GM12873 (cell line): ENCODE measurements at regions not wholly inside any gene's neighbourhood (a gene's known extent, or its start where the extent isn't known, plus 50 kb on each side); places are given as distances from the start of the nearest gene placed in this dataset.

Experiments
- TF ChIP-seq, protein P1 (sequence below): IDR thresholded peaks from 2 replicates; pipeline ENCODE4 v1.5.1; 2012; ENCODE audit warnings: low read depth, mild to moderate bottlenecking, moderate library complexity, low read length, control low read depth; ENCODE audit not compliant: insufficient read depth; ENCODE audit errors: missing control alignments

DNA sequence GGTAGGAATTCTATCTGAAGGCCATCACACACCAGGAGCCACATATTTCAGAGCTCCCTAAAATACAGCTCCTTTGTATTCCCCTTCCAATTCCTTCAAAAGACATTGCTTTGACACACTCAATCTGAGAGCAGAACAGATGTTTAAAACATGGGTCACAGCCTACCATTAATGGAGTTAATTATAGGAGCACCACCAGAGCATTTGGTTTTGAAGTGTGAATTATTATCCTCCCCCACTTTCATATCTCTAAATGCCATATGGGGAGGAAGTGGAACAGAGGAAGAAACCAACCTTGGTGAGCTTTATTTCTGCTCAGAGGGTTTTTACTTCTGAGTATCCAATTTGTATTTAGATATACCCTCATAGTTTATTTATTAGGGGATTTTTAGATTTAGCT is 50.7 kb upstream of the TNFRSF21 start:
- TF ChIP-seq, protein P1, sequence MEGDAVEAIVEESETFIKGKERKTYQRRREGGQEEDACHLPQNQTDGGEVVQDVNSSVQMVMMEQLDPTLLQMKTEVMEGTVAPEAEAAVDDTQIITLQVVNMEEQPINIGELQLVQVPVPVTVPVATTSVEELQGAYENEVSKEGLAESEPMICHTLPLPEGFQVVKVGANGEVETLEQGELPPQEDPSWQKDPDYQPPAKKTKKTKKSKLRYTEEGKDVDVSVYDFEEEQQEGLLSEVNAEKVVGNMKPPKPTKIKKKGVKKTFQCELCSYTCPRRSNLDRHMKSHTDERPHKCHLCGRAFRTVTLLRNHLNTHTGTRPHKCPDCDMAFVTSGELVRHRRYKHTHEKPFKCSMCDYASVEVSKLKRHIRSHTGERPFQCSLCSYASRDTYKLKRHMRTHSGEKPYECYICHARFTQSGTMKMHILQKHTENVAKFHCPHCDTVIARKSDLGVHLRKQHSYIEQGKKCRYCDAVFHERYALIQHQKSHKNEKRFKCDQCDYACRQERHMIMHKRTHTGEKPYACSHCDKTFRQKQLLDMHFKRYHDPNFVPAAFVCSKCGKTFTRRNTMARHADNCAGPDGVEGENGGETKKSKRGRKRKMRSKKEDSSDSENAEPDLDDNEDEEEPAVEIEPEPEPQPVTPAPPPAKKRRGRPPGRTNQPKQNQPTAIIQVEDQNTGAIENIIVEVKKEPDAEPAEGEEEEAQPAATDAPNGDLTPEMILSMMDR = no peak

DNA sequence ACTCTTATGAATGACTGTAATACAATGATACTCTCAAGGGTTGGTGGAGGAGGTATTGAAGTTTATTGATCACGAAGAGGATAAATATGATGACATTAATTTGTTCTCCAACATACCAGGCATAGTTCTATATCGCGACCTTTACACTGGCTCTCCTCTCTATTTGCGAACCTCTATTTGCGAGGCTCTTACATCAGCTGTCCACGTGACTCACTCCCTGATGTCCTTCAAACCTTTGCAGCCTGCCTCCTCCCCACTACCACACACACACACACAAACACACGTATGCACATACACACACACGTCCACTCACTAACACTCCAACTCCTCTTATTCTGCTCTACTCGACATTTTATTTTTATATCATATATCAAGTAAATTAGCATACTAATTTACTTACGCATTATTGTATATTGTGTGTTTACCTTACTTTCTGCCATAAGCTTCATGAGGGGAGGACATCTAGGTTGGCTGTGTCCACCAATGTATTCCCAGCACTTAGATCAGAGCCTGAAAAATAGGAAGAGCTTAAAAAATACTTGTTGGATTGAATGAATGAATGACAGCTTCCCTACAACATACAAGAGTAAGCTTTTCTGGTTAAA is 53.3 kb upstream of the TNFRSF21 start:
- TF ChIP-seq, protein P1 = no peak

DNA sequence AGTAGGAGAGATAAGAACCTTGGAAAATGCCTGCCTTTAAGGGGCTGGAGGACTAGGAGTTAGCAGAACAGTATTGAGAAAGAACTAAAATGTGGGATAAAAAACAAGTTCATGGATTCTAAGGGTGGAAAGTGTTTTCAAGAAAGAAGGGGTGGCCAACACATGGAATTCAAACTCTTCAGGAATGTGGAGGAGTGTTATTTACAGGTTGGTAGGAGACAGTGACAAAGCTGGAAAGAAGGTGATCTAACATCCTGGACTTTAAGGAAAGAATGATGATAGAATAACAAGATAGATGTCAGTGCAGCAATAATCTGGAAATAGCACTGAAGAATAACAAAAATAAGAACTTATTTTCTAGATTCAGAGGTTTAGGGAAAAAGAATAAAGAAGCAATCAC is 54.0 kb upstream of the TNFRSF21 start:
- TF ChIP-seq, protein P1 = no peak

DNA sequence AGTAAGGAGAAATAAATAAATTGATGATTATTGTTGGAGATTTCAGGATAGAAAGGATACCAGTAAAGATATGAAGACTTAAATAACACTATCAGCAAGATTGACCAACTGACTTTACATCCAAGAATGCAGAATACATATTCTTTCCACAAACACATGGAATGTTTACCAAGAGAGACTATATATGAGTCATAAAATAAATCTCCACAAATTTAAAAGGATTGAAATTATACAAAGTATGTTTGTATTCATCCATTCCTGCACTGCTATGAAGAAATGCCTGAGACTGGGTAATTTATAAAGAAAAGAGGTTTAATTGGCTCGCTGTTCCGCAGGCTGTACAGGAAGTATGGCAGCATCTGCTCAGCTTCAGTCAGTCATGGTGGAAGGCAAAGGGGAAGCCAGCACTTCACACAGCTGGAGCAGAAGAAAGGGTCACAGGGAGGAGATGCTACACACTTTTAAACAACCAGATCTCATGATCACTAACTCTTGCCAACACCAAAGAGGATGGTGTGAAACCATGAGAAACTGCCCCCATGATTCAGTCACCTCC is 56.7 kb upstream of the TNFRSF21 start:
- TF ChIP-seq, protein P1 = no peak

DNA sequence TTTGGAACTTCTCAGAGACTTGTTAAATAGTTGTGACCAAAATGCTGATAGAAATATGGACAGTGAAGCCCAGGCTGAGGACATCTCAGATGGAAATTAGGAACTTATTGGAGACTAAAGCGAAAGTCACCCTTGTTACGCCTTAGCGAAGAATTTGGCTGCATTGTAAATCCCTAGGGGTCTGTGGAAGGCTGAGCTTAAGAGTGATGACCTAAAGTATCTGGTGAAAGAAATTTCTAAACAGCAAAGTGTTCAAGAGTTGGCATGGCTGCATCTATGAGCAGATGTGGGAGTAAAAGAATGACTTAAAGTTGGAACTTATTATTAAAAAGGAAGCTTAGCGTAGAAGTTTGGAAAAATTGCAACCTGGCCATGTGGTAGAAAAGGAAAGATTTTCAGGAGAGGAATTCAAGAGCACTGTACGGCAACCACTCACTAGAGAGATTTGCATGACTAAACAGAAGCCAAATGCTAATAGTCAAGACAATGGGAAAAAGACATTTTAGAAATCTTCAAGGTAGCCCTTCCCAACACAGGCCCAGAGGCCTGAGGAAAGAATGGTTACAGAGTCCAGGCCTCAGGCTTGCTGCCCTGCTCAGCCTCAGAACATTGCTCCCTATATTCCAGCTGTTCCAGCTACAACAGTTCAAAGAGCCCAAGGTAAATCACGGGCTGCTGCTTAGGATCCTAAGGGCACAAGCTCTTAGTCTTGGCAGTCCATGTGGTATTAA is 61.6 kb upstream of the TNFRSF21 start:
- TF ChIP-seq, protein P1 = no peak

DNA sequence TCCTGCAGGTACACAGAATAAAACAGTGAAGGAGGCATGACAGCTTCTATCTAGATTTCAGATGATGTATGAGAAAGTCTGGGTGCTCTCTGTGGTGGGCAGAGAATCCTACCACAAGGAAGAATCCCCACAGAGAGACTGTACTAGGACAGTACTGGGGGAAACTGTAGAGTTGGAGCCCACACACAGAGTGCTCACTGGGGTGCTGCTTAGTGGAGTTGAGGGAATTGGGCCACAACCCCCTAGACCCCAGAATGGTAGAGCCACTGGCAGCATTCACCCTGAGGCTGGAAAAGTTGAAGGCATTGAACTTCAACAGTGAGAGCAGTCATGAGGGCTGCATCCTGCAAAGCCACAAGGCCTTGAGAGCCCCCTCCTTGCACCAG is 62.2 kb upstream of the TNFRSF21 start:
- TF ChIP-seq, protein P1 = no peak

DNA sequence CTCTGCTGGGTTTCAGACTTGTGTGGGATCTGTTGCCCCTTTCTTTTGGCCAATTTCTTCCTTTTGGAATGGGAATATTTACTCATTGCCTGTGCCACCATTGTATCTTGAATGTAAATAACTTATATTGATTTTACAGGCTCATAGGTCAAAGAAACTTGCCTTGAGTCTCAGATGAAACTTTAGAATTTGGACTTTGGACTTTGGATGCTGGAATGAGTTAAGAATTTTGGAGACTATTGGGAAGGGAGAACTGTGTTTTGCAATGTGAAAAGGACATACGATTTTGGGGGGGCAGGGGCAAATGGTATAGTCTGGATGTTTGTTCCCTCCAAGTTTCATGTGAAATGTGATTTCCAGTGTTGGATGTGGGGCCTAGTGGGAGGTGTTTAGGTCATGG is 62.6 kb upstream of the TNFRSF21 start:
- TF ChIP-seq, protein P1 = no peak
